Trophoblast cell (in vitro differentiated cells and primary cell): ENCODE measurements at regions not wholly inside any gene's neighbourhood (a gene's known extent, or its start where the extent isn't known, plus 50 kb on each side); places are given as distances from the start of the nearest gene placed in this dataset.

ENCODE experiments used
- DNase-seq, 2 donors: peaks; one replicate each; pipeline ENCODE4 v3.0.0-alpha.2; 2016
- H2AFZ ChIP-seq: 2 replicates; pipeline ENCODE4 v1.6.1; 2013; ENCODE audit warnings: low read length, moderate library complexity, mild to moderate bottlenecking; ENCODE audit not compliant: insufficient read depth, poor library complexity
- H2AK5ac ChIP-seq: 2 replicates; pipeline ENCODE4 v1.6.1; 2013; ENCODE audit warnings: mild to moderate bottlenecking, low read length
- H2BK120ac ChIP-seq: 2 replicates; pipeline ENCODE4 v1.6.1; 2013; ENCODE audit warnings: low read length, mild to moderate bottlenecking, moderate library complexity; ENCODE audit not compliant: insufficient read depth, poor library complexity
- H2BK12ac ChIP-seq: 2 replicates; pipeline ENCODE4 v1.6.1; 2013; ENCODE audit warnings: mild to moderate bottlenecking, low read length, moderate library complexity
- H2BK5ac ChIP-seq: 2 replicates; pipeline ENCODE4 v1.6.1; 2013; ENCODE audit warnings: low read length, low read depth, moderate library complexity, mild to moderate bottlenecking; ENCODE audit not compliant: poor library complexity
- H3K14ac ChIP-seq: 2 replicates; pipeline ENCODE4 v1.6.1; 2013; ENCODE audit warnings: mild to moderate bottlenecking, low read length
- H3K18ac ChIP-seq: 2 replicates; pipeline ENCODE4 v1.6.1; 2013; ENCODE audit warnings: mild to moderate bottlenecking, low read length
- H3K23ac ChIP-seq: 2 replicates; pipeline ENCODE4 v1.6.1; 2013; ENCODE audit warnings: low read length
- H3K27ac ChIP-seq: 2 replicates; pipeline ENCODE4 v1.5.1; 2013; ENCODE audit warnings: low read depth, mild to moderate bottlenecking, inconsistent platforms, low read length, moderate library complexity
- H3K27me3 ChIP-seq: 2 replicates; pipeline ENCODE4 v1.6.1; 2013; ENCODE audit warnings: inconsistent platforms, mild to moderate bottlenecking, low read length, moderate library complexity; ENCODE audit not compliant: insufficient read depth
- H3K36me3 ChIP-seq, 2 experiments: 1 replicate in 1 of 2; 2 replicates in 1 of 2; pipeline ENCODE4 v1.6.1; 2013; ENCODE audit warnings: low read length in 2 of 2, mild to moderate bottlenecking in 2 of 2, moderate library complexity in 1 of 2; ENCODE audit not compliant: insufficient read depth in 2 of 2, control insufficient read depth in 1 of 2
- H3K4ac ChIP-seq: 2 replicates; pipeline ENCODE4 v1.6.1; 2013; ENCODE audit warnings: low read depth, mild to moderate bottlenecking, low read length, moderate library complexity
- H3K4me1 ChIP-seq, 2 experiments: 1 replicate in 1 of 2; 2 replicates in 1 of 2; pipeline ENCODE4 v1.6.1; 2013; ENCODE audit warnings: low read length in 2 of 2, mild to moderate bottlenecking in 2 of 2, moderate library complexity in 1 of 2; ENCODE audit not compliant: insufficient read depth in 2 of 2, control insufficient read depth in 1 of 2
- H3K4me2 ChIP-seq: 2 replicates; pipeline ENCODE4 v1.6.1; 2013; ENCODE audit warnings: inconsistent platforms, mild to moderate bottlenecking, low read length, moderate library complexity
- H3K4me3 ChIP-seq: 2 replicates; pipeline ENCODE4 v1.5.1; 2013; ENCODE audit warnings: mild to moderate bottlenecking, low read depth, low read length, inconsistent platforms
- H3K79me1 ChIP-seq: one replicate; pipeline ENCODE4 v1.6.1; 2013; ENCODE audit warnings: low read length
- H3K79me2 ChIP-seq: 2 replicates; pipeline ENCODE4 v1.6.1; 2013; ENCODE audit warnings: low read length, mild to moderate bottlenecking; ENCODE audit not compliant: control insufficient read depth, insufficient read depth, poor library complexity
- H3K9ac ChIP-seq: 2 replicates; pipeline ENCODE4 v1.6.1; 2013; ENCODE audit warnings: mild to moderate bottlenecking, low read length
- H3K9me3 ChIP-seq: 2 replicates; pipeline ENCODE4 v1.6.1; 2013; ENCODE audit warnings: low read depth, mild to moderate bottlenecking, control low read depth, inconsistent platforms, low read length; ENCODE audit not compliant: insufficient read depth
- H4K12ac ChIP-seq: 2 replicates; pipeline ENCODE4 v1.6.1; 2013; ENCODE audit warnings: low read depth, mild to moderate bottlenecking, low read length, moderate library complexity
- H4K8ac ChIP-seq: 2 replicates; pipeline ENCODE4 v1.6.1; 2013; ENCODE audit warnings: low read depth, mild to moderate bottlenecking, low read length, moderate library complexity
- H4K91ac ChIP-seq: one replicate; pipeline ENCODE4 v1.6.1; 2013; ENCODE audit warnings: low read depth, mild to moderate bottlenecking, low read length, moderate library complexity
- WGBS: extraction: QIAGEN DNeasy Blood & Tissue Kit; methylation state at CpG from one replicate; pipeline ENCODE4 v1.1.7; 2013; ENCODE audit warnings: missing lambda C conversion rate; ENCODE audit not compliant: insufficient read length, insufficient coverage; ENCODE audit errors: extremely low coverage; 5-methylcytosine and 5-hydroxymethylcytosine counted together

DNA sequence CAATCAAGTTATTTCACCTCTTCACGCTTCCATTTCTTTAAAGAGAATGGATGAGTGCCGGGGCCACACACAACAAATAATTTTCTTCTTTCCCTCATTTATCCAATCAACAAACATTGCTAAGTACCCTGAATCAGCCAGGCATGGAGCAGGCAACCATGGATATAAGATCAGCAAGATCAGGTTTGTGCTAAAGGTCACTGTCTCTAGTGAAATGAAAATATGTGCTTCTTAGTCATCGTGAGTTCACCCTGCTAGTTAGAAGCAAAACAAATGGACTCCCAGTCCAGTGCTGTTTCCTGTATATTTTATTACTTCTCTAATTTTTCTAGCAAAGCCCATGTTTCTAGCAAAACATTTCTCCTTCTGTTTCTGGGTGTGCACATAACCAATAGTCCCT lies 629.2 kb downstream of the BNC2 start:
- no peak overlapping the region for H2BK12ac ChIP-seq
- WGBS: no CpG with 5 or more reads among the region's 3 CpGs
- DNase-seq: peak in 1 of 2 donors; percentile 49
- no peak overlapping the region for H3K4me3 ChIP-seq
- peak overlapping the region; percentile 74 for H4K91ac ChIP-seq
- H3K9ac ChIP-seq: no peak overlapping the region
- H2AFZ ChIP-seq: no peak overlapping the region
- no peak overlapping the region for H3K4me2 ChIP-seq
- peaks cover 22 to 24% of the 10 kb centered on the region in 2 experiments for H3K4me1 ChIP-seq
- no peak overlapping the region for H3K4ac ChIP-seq
- no peak overlapping the region for H3K23ac ChIP-seq
- peaks cover 16% of the 10 kb centered on the region for H3K79me1 ChIP-seq
- H2BK120ac ChIP-seq: peak overlapping the region; percentile 82
- no peak overlapping the region for H3K14ac ChIP-seq
- H2BK5ac ChIP-seq: peak overlapping the region; percentile 46
- no peaks in the 10 kb centered on the region for H3K9me3 ChIP-seq
- H3K27ac ChIP-seq: no peak overlapping the region
- no peaks in the 10 kb centered on the region for H3K79me2 ChIP-seq
- H4K8ac ChIP-seq: no peak overlapping the region
- H3K36me3 ChIP-seq: no peaks in the 10 kb centered on the region
- no peak overlapping the region for H2AK5ac ChIP-seq
- H4K12ac ChIP-seq: no peak overlapping the region
- no peaks in the 10 kb centered on the region for H3K27me3 ChIP-seq
- H3K18ac ChIP-seq: no peak overlapping the region

DNA sequence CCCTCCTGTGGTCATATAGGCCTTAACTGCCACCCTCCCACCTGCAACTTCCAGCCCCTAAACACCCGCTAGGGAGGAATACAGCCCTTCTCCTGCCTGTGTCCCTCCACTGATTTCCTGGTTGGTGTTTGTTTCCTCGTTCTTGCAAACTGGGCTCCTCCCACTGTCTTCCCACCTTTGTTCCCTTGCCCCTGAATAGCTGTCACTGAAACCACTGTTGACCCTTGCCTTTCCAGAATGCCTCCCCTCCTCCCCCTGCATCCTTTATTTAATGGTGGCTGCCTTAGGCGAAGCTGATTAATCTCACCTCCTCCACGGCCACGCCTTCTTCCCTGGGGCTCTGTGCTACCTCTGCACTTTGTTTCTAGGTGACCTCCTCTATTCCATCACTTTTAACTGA lies 626.7 kb downstream of the BNC2 start:
- peak overlapping the region; percentile 53 for H4K91ac ChIP-seq
- H3K23ac ChIP-seq: no peak overlapping the region
- no peak for DNase-seq
- H2BK12ac ChIP-seq: peak overlapping the region; percentile 55
- peak overlapping the region; percentile 12 for H4K8ac ChIP-seq
- peaks cover 23% of the 10 kb centered on the region for H3K79me1 ChIP-seq
- peak overlapping the region; percentile 33 for H3K14ac ChIP-seq
- H3K4me2 ChIP-seq: no peak overlapping the region
- H4K12ac ChIP-seq: no peak overlapping the region
- peak overlapping the region; percentile 28 for H3K27ac ChIP-seq
- H2AK5ac ChIP-seq: no peak overlapping the region
- H3K4ac ChIP-seq: no peak overlapping the region
- no peak overlapping the region for H2AFZ ChIP-seq
- no peaks in the 10 kb centered on the region for H3K36me3 ChIP-seq
- H2BK5ac ChIP-seq: peak overlapping the region; percentile 37
- H3K9me3 ChIP-seq: no peaks in the 10 kb centered on the region
- H2BK120ac ChIP-seq: peak overlapping the region; percentile 67
- no CpG with 5 or more reads among the region's 5 CpGs for WGBS
- H3K9ac ChIP-seq: no peak overlapping the region
- peaks cover 2% of the 10 kb centered on the region for H3K79me2 ChIP-seq
- H3K18ac ChIP-seq: no peak overlapping the region
- no peak overlapping the region for H3K4me3 ChIP-seq
- H3K4me1 ChIP-seq: peaks cover 24 to 26% of the 10 kb centered on the region in 2 experiments
- no peaks in the 10 kb centered on the region for H3K27me3 ChIP-seq

DNA sequence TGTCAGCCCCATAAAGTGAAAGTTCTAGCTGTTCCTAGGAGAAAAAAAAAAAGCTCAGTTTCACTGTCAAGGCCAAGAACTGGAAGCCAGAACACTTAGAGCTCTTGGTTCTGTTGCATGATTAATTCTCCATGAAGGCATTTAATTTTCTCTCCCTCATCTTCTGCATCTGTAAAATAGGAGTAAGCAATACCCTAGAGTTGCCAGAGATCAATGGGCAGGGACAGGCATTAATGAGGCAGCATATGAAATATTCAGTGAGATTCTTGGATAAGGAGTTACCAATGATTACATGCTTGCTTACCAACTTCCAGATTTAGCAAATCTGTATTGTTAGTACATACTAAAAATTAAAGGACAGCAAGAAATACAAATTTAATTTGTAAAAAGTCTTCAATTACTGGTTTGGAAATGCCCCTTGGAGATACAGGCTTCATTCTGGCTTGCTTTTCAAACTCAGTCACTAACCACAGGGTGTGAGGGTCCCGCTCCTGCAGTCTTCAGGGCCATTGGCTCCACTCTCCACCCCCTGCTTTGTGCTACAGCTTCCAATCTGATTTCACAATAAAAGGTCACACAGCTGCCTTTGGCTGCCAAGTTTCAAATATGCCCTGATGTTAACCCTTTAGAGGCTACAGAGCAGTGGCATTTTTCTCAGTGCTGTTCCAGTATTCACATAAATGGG lies 624.6 kb downstream of the BNC2 start:
- no peak overlapping the region for H3K18ac ChIP-seq
- H3K9me3 ChIP-seq: no peaks in the 10 kb centered on the region
- no CpG with 5 or more reads among the region's 1 CpG for WGBS

DNA sequence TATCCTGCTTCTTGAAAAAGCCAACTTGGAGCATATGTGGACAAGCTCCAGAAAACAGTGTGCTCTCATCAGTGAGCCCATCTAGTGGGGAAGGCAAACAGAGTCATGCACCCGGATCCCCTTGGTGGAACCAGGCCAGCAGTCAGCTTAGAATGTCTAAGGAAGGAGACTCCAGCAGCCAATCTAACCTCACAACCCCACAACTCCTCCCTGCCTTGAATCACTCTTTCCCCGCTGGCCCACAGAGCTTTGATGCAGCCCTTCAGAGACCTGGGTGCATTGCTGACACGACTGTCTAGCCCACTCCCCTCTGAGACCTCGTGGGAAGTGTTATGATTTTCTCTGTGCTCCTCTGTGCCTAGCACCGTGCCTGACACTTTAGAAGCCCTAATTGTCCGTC lies 623.7 kb downstream of the BNC2 start:
- Histone ChIP-seq H4K8ac (no peak overlapping the region), H3K9ac (no peak overlapping the region), H3K36me3 (no peaks in the 10 kb centered on the region), H2AFZ (no peak overlapping the region), H3K4me1 (peaks cover 20 to 25% of the 10 kb centered on the region in 2 experiments), H3K4ac (peak overlapping the region; percentile 81), H3K18ac (peak overlapping the region; percentile 68), H3K79me2 (peaks cover 2% of the 10 kb centered on the region), H2BK120ac (peak overlapping the region; percentile 54), H3K9me3 (no peaks in the 10 kb centered on the region), H3K79me1 (peaks cover 22% of the 10 kb centered on the region), H4K12ac (no peak overlapping the region), H3K23ac (no peak overlapping the region), H3K4me2 (no peak overlapping the region), H3K14ac (peak overlapping the region; percentile 63), H2BK12ac (peak overlapping the region; percentile 97), H3K27me3 (no peaks in the 10 kb centered on the region), H2BK5ac (peak overlapping the region; percentile 9), H3K27ac (no peak overlapping the region), H3K4me3 (no peak overlapping the region), H4K91ac (peak overlapping the region; percentile 87), H2AK5ac (peak overlapping the region; percentile 1)
- no peak for DNase-seq
- no CpG with 5 or more reads among the region's 6 CpGs for WGBS

More for the DNA sequence above, 624.6 kb downstream of the BNC2 start:
- no peaks in the 10 kb centered on the region for H3K36me3 ChIP-seq
- H3K4me2 ChIP-seq: no peak overlapping the region
- no peak overlapping the region for H3K9ac ChIP-seq
- H2BK5ac ChIP-seq: peak overlapping the region; percentile 73
- H3K4me3 ChIP-seq: no peak overlapping the region
- no peak overlapping the region for H3K14ac ChIP-seq
- no peak for DNase-seq
- H3K79me1 ChIP-seq: peaks cover 23% of the 10 kb centered on the region
- H2AK5ac ChIP-seq: no peak overlapping the region
- H2BK12ac ChIP-seq: peak overlapping the region; percentile 65
- peak overlapping the region; percentile 77 for H3K27ac ChIP-seq
- peak overlapping the region; percentile 66 for H4K91ac ChIP-seq
- peaks cover 2% of the 10 kb centered on the region for H3K79me2 ChIP-seq
- H4K12ac ChIP-seq: no peak overlapping the region
- no peak overlapping the region for H3K4ac ChIP-seq
- H3K23ac ChIP-seq: no peak overlapping the region
- H3K27me3 ChIP-seq: no peaks in the 10 kb centered on the region
- H3K4me1 ChIP-seq: peaks cover 25 to 31% of the 10 kb centered on the region in 2 experiments
- no peak overlapping the region for H2AFZ ChIP-seq
- peak overlapping the region; percentile 53 for H4K8ac ChIP-seq
- no peak overlapping the region for H2BK120ac ChIP-seq
